ENCODE measurements at regions not wholly inside any gene's neighbourhood (a gene's known extent, or its start where the extent isn't known, plus 50 kb on each side); places are given as distances from the start of the nearest gene placed in this dataset.
"Not testable (repeated sequence)": the region's sequence is repeated elsewhere in the genome, so short reads cannot be mapped to it uniquely, and the experiment has no call there.

- peak overlapping the region; percentile 35 for H3K4me3 ChIP-seq (ENCODE audit: low read depth, low read length)
- DNase-seq (ENCODE audit: low read depth), result not testable (repeated sequence)
- TF ChIP-seq CTCF (IDR thresholded peaks at IDR 0.05; ENCODE audit: control insufficient read depth, extremely low read depth, insufficient read depth), result peak; percentile 34
Measured at GRCh38 chr7:128608678-128609421, 63.2 kb upstream of the GARIN1A start.

GRCh38 chr7:128613366-128613765 lies 58.7 kb upstream of the GARIN1A start:
- H3K4me3 ChIP-seq (ENCODE audit: low read depth, low read length); DNase-seq (ENCODE audit: low read depth): not testable (repeated sequence)

- DNase-seq (ENCODE audit: low read depth); H3K4me3 ChIP-seq (ENCODE audit: low read depth, low read length): not testable (repeated sequence)
Measured at GRCh38 chr7:128614812-128615211, 57.3 kb upstream of the GARIN1A start.

- DNase-seq (ENCODE audit: low read depth); H3K4me3 ChIP-seq (ENCODE audit: low read depth, low read length): not testable (repeated sequence)
Measured at GRCh38 chr7:128616799-128617198, 55.3 kb upstream of the GARIN1A start.
